Breast epithelium (tissue), 3 donors: ENCODE measurements at regions not wholly inside any gene's neighbourhood (a gene's known extent, or its start where the extent isn't known, plus 50 kb on each side); places are given as distances from the start of the nearest gene placed in this dataset.

Experiments
- POLR2AphosphoS5 ChIP-seq, 3 donors: sonication (generic); formaldehyde crosslinking; IDR thresholded peaks; one replicate each; pipeline ENCODE4 v1.6.1; 2017; ENCODE audit warnings: antibody characterized with exemption in 3 of 3
- TF ChIP-seq, protein P1 (sequence below), 3 donors: fragments of 450-650 bp; IDR thresholded peaks; one replicate each; pipeline ENCODE4 v1.5.1; 2016 to 2017; ENCODE audit warnings: antibody characterized with exemption in 3 of 3, mild to moderate bottlenecking in 3 of 3, moderate library complexity in 3 of 3

DNA sequence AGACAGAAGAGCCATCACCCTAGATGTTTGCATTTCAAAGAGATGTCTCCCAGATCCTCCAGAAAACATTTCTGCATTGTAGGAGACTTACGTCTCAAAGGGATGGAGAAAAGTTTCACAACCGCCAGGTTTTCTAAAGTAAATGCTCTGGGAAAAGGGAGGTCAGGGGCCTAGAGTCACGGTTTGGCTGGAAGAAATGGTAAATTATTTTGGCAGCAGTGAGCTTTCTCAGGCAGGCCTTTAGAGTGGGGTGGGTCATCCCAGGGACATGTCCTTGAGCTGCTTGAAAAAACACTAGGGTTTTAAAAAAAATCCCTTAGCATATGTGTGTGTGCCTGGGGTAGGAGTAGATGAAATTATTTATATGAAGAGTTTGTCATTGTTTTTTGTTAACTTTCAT lies 728.8 kb downstream of the TYW1 start:
- TF ChIP-seq POLR2AphosphoS5 (IDR thresholded peaks at IDR 0.05) = no peak
- TF ChIP-seq, protein P1, sequence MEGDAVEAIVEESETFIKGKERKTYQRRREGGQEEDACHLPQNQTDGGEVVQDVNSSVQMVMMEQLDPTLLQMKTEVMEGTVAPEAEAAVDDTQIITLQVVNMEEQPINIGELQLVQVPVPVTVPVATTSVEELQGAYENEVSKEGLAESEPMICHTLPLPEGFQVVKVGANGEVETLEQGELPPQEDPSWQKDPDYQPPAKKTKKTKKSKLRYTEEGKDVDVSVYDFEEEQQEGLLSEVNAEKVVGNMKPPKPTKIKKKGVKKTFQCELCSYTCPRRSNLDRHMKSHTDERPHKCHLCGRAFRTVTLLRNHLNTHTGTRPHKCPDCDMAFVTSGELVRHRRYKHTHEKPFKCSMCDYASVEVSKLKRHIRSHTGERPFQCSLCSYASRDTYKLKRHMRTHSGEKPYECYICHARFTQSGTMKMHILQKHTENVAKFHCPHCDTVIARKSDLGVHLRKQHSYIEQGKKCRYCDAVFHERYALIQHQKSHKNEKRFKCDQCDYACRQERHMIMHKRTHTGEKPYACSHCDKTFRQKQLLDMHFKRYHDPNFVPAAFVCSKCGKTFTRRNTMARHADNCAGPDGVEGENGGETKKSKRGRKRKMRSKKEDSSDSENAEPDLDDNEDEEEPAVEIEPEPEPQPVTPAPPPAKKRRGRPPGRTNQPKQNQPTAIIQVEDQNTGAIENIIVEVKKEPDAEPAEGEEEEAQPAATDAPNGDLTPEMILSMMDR (IDR thresholded peaks at IDR 0.05) = no peak
